Ishikawa (cell line): ENCODE measurements at regions not wholly inside any gene's neighbourhood (a gene's known extent, or its start where the extent isn't known, plus 50 kb on each side); places are given as distances from the start of the nearest gene placed in this dataset.

Experiments used
- CEBPB ChIP-seq: IDR thresholded peaks from 2 replicates; pipeline ENCODE4 v1.6.1; 2012
- CREB1 ChIP-seq: IDR thresholded peaks from 2 replicates; pipeline ENCODE4 v1.6.1; 2012; ENCODE audit warnings: low read depth
- EGR1 ChIP-seq: IDR thresholded peaks from 2 replicates; pipeline ENCODE4 v1.6.1; 2012
- EP300 ChIP-seq: IDR thresholded peaks from 2 replicates; pipeline ENCODE4 v1.6.1; 2012; ENCODE audit warnings: borderline replicate concordance
- FOXM1 ChIP-seq: IDR thresholded peaks from 2 replicates; pipeline ENCODE4 v1.6.1; 2012; ENCODE audit warnings: low read depth, borderline replicate concordance
- MAX ChIP-seq: IDR thresholded peaks from 2 replicates; pipeline ENCODE4 v1.6.1; 2012
- NFIC ChIP-seq: IDR thresholded peaks from 2 replicates; pipeline ENCODE4 v1.6.1; 2012
- RAD21 ChIP-seq: IDR thresholded peaks from 2 replicates; pipeline ENCODE4 v1.6.1; 2012; ENCODE audit warnings: low read depth
- REST ChIP-seq: IDR thresholded peaks from 2 replicates; pipeline ENCODE4 v1.6.1; 2012; ENCODE audit warnings: low read depth, mild to moderate bottlenecking
- TAF1 ChIP-seq: IDR thresholded peaks from 2 replicates; pipeline ENCODE4 v1.6.1; 2012; ENCODE audit warnings: low read depth, mild to moderate bottlenecking
- TCF12 ChIP-seq: IDR thresholded peaks from 2 replicates; pipeline ENCODE4 v1.6.1; 2012; ENCODE audit warnings: low read depth
- TEAD4 ChIP-seq: IDR thresholded peaks from 2 replicates; pipeline ENCODE4 v1.6.1; 2012
- USF1 ChIP-seq: IDR thresholded peaks from 2 replicates; pipeline ENCODE4 v1.6.1; 2012
- YY1 ChIP-seq: IDR thresholded peaks from 2 replicates; pipeline ENCODE4 v1.6.1; 2012; ENCODE audit warnings: low read depth
- ZBTB7A ChIP-seq: IDR thresholded peaks from 2 replicates; pipeline ENCODE4 v1.6.1; 2012; ENCODE audit warnings: low read depth

DNA sequence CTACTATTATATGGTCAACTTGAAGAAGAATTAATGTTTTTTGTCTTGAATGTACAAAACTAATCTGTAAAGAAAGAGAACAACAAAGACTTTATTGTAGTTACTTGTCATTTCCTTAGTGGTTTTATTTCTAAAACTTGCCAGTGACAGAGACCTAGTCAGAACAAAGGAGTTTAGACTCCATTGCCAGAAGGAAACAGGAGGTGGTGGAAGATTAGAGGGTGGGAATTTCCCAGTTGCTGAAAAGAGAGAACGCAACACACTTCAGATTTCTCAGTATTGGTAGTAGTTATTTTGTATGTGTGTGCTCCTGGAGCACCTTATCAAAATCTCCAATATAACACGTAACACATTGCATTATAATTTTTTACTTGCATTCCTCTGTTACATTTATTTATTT lies 81.4 kb downstream of the CDCA7 start:
- TF ChIP-seq ZBTB7A = no peak
- TF ChIP-seq MAX = no peak
- TF ChIP-seq REST = no peak
- TF ChIP-seq CREB1 = no peak
- no peak for TF ChIP-seq TCF12
- no peak for TF ChIP-seq NFIC
- TF ChIP-seq USF1 = no peak
- TF ChIP-seq EP300 = no peak
- TF ChIP-seq FOXM1 = no peak
- no peak for TF ChIP-seq CEBPB
- no peak for TF ChIP-seq RAD21
- TF ChIP-seq TAF1 = no peak
- no peak for TF ChIP-seq EGR1
- no peak for TF ChIP-seq YY1
- TF ChIP-seq TEAD4 = no peak

DNA sequence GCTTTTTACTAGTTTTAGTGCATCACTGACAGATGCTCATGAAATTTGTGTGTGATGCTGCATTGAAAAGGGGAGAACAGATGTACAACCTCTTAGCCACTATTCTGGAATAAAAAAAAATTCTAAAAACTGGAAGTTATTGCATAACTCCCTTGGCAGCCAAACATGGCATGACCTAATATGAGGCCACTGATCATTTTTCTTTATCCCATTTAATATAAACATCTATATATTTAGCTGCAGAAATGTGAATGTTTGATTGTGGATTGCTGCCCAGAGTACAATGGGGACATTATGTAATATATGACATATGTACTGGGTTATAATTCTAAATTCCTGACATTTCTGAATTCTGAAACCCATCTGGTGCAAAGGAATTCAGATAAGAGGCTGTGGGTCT lies 86.5 kb downstream of the CDCA7 start:
- no peak for TF ChIP-seq CREB1
- TF ChIP-seq ZBTB7A = no peak
- no peak for TF ChIP-seq USF1
- TF ChIP-seq TCF12 = no peak
- 0 out of 2 replicates have a peak, but pooled peaks have one; percentile 14 for TF ChIP-seq CEBPB

DNA sequence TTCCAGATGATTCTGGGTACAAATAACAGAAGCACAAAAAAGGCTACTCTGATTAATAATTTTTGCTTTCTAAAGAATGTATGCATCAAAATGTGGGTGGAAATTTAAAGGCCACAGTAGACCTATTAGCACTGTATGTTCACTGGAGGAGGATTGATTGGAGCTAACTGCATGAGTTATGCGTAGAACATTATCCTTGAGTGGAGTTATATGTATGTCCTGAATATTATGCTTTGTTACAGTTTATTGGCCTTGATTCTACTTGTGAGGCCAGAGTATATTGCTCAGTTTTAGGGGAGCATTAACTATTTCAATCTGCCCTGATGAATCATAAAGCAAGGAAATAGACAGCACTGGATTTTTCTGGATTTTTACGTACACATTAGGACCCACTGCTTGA lies 87.9 kb downstream of the CDCA7 start:
- TF ChIP-seq MAX (no peak), EP300 (no peak), CREB1 (no peak), REST (no peak), TCF12 (no peak), USF1 (no peak), ZBTB7A (no peak), EGR1 (no peak), TAF1 (no peak), RAD21 (no peak), YY1 (no peak), FOXM1 (no peak), NFIC (no peak), TEAD4 (no peak)

- TF ChIP-seq TCF12 (no peak), RAD21 (no peak), CEBPB (no peak), YY1 (no peak), MAX (no peak), ZBTB7A (no peak), EP300 (no peak), EGR1 (no peak), TAF1 (no peak), USF1 (no peak)
Observed at GRCh38 chr2:173446722-173447121, 92.0 kb downstream of the CDCA7 start.

DNA sequence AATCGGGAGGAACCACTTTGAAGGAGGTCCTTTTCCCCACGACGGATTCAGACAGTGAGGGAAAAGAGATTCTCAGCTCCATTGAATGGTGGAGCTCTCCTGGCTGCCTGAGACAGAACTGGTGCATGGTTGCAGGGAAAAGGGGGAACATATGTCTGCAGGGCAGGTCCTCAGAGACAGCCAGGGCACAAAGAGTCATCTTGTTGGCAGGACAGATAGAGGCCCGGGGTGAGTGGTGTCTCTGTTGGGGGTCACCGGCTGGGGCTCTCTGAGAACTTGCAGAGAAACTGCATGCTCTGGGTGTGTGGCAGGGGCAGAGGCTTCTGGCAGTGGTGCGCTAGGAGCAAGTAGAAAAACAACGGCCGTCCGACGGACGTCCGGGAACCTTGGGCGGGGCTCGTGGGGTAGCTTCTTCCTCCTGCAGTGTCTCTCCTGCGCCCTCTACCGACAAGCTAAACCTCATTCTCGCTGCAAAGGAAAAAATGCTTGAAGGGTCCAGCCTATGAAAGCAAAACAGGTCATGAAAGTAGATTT lies 94.3 kb downstream of the CDCA7 start:
- TF ChIP-seq MAX (peak; percentile 10; the same call in 1 of the 2 replicates), ZBTB7A (no peak), TEAD4 (0 out of 2 replicates have a peak, but pooled peaks have one; percentile 4), NFIC (no peak), TAF1 (no peak; the same call in 1 of the 2 replicates), CEBPB (no peak), EGR1 (no peak), RAD21 (peak; percentile 87), FOXM1 (no peak)
